NCI-H1105 treated with DMSO at 0.1 percent for 48 hours (cell line): ENCODE measurements at regions not wholly inside any gene's neighbourhood (a gene's known extent, or its start where the extent isn't known, plus 50 kb on each side); places are given as distances from the start of the nearest gene placed in this dataset.
"Not testable (repeated sequence)": the region's sequence is repeated elsewhere in the genome, so short reads cannot be mapped to it uniquely, and the experiment has no call there.

Source experiments
- DNase-seq: peaks from one replicate; lab custom pipeline; 2025; lab: John Stamatoyannopoulos, UW

DNA sequence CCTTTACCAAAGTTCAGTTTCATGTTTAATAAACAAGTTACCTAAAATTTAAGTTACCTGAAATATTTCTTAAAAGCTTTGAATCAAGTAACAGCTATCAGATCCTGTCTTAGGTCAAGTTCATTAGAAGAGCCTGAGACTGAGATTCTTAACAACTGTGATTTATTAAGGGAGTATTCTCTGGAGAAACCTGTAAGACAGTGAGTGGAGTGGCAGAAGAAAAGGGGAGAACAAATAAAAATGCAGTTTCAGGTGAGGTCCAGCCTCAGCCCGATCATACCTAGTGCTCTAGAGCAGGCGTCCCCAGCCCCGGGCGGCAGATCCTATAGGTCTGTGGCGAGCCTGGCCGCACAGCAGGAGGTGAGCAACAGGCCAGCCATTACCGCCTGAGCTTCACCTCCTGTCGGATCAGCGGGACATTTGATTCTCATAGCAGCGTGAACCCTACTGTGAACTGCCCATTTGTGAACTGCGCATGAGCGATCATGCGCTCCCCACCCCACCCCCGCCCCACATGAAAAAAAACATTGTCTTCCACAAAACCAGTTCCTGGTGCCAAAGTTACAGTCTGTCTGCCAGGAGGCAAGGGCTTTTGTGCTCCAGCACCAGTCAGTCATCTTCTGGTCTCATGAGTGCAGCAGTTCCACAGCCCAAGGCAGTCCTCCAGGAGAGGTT, 59.2 kb upstream of the ADGRB3 start:
- DNase-seq: peak; percentile 57

DNA sequence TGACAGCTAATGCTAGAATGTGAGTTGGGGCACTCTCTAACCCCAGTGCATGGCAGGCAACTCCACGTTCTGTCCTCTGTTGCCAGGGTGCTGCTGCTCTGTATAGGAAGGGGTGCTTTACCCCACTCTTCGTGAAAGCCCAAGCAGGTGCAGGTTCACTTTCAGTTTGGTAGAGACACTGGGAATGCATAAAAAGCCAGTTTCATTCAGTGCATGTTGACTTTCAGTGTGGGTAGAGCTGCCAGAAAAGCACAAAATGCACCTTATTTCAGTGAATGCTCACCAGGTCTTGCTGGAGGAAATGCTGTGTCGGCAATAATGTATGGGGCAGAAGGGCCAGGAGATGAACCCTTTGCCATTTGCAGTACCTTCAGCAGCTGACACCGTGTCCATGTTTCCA, 62.1 kb upstream of the ADGRB3 start:
- no peak for DNase-seq

GRCh38 chr6:68572525-68572924, 62.6 kb upstream of the ADGRB3 start:
- peak; percentile 81 for DNase-seq

GRCh38 chr6:68559716-68560115, 75.4 kb upstream of the ADGRB3 start:
- DNase-seq: peak; percentile 95

- DNase-seq: peak; percentile 86
Measured at GRCh38 chr6:68559070-68559469, 76.0 kb upstream of the ADGRB3 start.

DNA sequence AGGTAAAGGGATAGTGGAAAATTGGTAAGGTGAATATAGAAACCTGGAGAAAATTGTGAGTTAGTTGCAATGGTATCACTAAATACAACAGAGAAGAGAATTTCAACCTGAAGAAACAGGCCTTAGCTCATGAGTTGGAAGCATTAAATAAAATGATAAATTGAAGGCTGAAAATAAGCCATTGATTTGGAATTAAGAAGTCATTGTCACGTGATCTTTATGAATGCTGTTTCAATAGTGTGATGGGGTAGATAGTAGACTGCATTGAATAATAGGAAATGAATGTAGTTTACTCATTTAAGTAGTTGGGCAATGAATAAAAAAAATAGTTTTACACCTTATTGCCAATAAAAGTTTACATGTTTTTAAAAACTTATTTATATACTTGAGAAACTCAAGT, 88.5 kb upstream of the ADGRB3 start:
- DNase-seq: no peak

DNA sequence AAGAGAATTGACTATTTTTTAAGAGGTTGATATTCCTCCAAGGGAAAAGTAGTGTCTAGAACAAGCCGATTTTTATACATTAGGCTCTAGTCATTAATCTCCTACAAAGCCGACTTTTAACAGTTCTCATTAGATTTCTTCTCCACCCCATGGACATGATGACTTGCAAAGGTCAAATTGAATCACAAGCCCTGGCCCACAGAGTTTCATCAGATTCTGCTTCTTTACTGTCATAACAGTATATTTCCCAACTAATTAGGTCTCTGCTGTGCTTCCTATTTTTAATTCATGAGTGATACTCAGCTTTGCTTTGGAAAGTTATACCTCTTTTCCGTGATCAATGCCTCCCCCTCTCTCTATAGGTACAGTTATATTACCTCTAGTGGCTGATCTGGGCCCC, 90.6 kb upstream of the ADGRB3 start:
- no peak for DNase-seq

GRCh38 chr6:68533339-68533795, 101.7 kb upstream of the ADGRB3 start:
- DNase-seq: no peak

GRCh38 chr6:68527691-68528090, 107.4 kb upstream of the ADGRB3 start:
- DNase-seq: no peak

GRCh38 chr6:68506911-68507310, 128.2 kb upstream of the ADGRB3 start:
- no peak for DNase-seq

- peak; percentile 13 for DNase-seq
Measured at GRCh38 chr6:68502946-68503345, 132.1 kb upstream of the ADGRB3 start.

GRCh38 chr6:68497927-68498326, 137.2 kb upstream of the ADGRB3 start:
- no peak for DNase-seq

GRCh38 chr6:68494880-68495279, 140.2 kb upstream of the ADGRB3 start:
- DNase-seq: not testable (repeated sequence)

GRCh38 chr6:68476611-68477010, 158.5 kb upstream of the ADGRB3 start:
- no peak for DNase-seq

- DNase-seq: no peak
Measured at GRCh38 chr6:68473433-68474210, 161.5 kb upstream of the ADGRB3 start.

- no peak for DNase-seq
Measured at GRCh38 chr6:68468244-68468884, 166.7 kb upstream of the ADGRB3 start.

GRCh38 chr6:68458447-68458846, 176.6 kb upstream of the ADGRB3 start:
- no peak for DNase-seq

DNA sequence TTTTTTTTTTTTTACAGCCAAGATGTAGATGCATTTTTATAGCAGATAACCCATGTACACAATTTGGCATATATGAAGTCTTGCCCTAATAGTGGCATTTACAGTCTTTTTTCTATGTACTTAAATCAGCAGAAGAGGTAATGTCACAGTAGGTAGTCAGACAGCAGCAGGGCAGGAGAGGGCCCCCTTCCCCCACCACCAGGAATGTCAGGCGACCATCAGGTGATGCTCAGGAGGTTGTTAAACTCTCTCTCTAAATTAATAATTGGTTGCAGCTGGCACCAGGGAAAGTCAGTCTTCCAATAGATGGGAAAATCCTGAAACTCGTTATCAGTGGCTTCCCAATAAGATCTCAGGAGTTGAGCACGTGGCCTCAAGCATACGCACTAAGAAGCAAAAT, 188.0 kb upstream of the ADGRB3 start:
- DNase-seq: no peak

DNA sequence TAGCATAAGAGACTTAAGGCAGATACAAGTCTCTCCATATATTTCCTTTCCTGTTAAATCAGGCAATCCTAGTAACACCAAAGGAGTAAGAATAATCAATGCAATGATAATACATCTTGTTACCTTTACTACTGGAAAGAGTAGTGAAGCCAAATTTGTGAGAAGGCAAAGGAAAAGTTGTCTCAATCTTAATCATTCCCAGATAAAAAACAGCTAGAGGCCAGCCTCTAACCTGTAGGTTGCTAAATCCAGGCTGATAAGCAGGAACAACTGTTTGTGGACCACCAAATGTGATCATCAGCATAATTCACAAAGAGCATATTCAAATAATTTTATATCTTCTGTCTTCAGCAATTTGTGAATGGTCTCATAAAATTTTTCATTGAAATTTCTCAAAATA, 189.2 kb upstream of the ADGRB3 start:
- no peak for DNase-seq

DNA sequence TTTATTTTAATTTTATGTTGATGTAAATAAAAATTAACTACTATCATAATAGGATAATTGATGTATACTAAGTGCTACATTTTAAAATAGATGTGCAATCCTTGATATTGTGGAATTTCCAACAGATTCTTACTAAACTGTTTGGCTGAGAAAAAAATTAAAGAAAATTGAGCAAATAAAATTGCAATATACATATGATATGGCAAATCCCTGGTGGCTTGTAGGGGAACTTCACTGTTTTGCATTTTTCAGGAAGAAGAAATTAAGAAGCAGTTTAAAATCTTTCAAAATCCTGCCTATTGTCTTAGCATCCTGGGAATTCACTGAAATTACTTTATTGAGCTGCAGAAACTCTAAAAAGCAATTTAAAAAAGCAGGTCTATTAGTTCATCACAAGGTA, 191.4 kb upstream of the ADGRB3 start:
- DNase-seq: no peak

GRCh38 chr6:68427630-68428029, 207.5 kb upstream of the ADGRB3 start:
- no peak for DNase-seq

GRCh38 chr6:68410021-68410420, 225.1 kb upstream of the ADGRB3 start:
- no peak for DNase-seq

DNA sequence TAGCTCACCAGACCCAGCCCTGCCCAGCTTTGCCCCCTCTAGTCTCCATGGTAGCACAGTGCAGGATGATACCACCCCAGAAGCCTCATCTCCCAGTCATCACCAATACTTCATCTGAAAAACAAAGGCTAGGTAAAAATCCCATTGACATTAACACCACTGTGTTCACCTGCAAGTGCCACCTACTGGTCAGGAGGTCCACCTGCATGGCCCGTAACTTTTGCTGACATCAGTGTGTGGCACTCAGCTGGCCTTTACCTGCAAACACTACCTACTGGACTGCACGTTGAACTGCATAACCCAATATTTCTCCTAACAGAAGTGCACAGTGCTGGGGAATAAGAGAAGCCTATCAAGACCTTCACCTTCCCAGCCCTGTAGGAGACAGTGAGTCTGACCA, 234.7 kb upstream of the ADGRB3 start:
- no peak for DNase-seq
